ENCODE measurements at regions not wholly inside any gene's neighbourhood (a gene's known extent, or its start where the extent isn't known, plus 50 kb on each side); places are given as distances from the start of the nearest gene placed in this dataset.
"Not testable (repeated sequence)": the region's sequence is repeated elsewhere in the genome, so short reads cannot be mapped to it uniquely, and the experiment has no call there.

- DNase-seq (ENCODE audit: low read depth in 2 of 2), result no peak
These were observed 95.3 kb upstream of the MAGI2 start for GRCh38 chr7:79548727-79549126.

DNA sequence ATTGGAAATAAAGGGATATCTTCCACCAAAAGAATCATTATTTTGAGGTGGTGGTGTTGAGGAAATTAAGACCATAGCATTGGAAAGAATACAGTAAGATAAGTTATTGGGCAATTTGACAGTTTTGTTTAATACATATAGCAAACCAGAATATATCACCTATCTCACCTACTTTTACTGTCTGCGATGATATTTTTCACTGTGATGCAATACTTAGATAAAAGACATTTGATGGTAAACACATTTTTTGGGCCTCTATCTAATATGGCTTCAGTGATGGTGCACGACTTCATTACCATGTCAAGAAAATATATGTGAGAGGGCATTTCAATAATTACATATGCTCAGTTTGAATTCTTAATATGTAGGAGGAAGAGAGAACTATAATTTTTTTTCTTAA is 93.7 kb upstream of the MAGI2 start:
- DNase-seq (ENCODE audit: low read depth in 2 of 2), result no peak

GRCh38 chr7:79540592-79540991 is 87.1 kb upstream of the MAGI2 start:
- DNase-seq (ENCODE audit: low read depth in 2 of 2), result no peak

- no peak for DNase-seq (ENCODE audit: low read depth in 2 of 2)
These were observed 80.7 kb upstream of the MAGI2 start for GRCh38 chr7:79534128-79534527.

- DNase-seq (ENCODE audit: low read depth in 2 of 2), result no peak
These were observed 78.6 kb upstream of the MAGI2 start for GRCh38 chr7:79531905-79532664.

DNA sequence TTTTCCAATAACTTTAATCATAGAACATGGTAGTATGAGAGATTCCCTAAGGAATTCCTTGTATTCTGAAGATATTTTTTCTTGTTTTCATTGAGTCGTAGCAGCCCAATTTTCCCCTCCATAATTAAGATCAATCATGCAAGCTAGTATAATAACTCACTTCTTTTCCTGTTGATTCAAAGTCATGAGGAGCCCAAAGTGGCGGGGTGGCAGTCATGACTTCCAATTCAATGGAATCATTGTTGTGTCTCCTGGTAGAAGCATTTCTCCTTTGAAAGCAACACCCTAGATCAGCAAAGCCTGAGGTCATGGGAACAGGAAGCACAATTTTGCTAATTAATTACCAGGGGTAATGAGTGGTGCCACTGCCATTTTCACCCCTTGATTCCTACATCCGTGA is 77.6 kb upstream of the MAGI2 start:
- no peak for DNase-seq (ENCODE audit: low read depth in 2 of 2)

DNA sequence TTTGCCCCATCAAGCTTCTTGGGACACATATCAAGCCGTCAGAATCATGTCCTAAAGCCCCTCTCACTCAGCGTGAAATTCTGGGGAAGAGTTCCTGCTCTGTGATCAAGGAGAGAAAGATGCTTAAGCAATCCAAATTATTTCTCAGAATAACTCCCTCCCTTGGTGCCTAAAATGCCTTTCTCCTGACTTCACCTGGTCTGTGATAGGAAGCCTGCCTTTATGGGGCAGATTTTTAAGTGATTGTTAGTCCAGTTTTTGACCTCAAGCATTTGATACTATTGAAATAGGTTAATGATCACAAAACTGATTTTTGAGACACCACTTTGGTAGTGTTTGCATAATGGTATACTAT is 76.4 kb upstream of the MAGI2 start:
- DNase-seq (ENCODE audit: low read depth in 2 of 2), result no peak

GRCh38 chr7:79529214-79529880 is 75.9 kb upstream of the MAGI2 start:
- no peak for DNase-seq (ENCODE audit: low read depth in 2 of 2)

GRCh38 chr7:79528421-79528820 is 75.0 kb upstream of the MAGI2 start:
- DNase-seq (ENCODE audit: low read depth in 2 of 2), result no peak

- no peak for DNase-seq (ENCODE audit: low read depth in 2 of 2)
These were observed 70.6 kb upstream of the MAGI2 start for GRCh38 chr7:79524048-79524447.

- DNase-seq (ENCODE audit: low read depth in 2 of 2), result no peak
These were observed 70.0 kb upstream of the MAGI2 start for GRCh38 chr7:79523436-79523835.

GRCh38 chr7:79520543-79520942 is 67.1 kb upstream of the MAGI2 start:
- no peak for DNase-seq (ENCODE audit: low read depth in 2 of 2)

GRCh38 chr7:79515358-79515757 is 61.9 kb upstream of the MAGI2 start:
- no peak for DNase-seq (ENCODE audit: low read depth in 2 of 2)

DNA sequence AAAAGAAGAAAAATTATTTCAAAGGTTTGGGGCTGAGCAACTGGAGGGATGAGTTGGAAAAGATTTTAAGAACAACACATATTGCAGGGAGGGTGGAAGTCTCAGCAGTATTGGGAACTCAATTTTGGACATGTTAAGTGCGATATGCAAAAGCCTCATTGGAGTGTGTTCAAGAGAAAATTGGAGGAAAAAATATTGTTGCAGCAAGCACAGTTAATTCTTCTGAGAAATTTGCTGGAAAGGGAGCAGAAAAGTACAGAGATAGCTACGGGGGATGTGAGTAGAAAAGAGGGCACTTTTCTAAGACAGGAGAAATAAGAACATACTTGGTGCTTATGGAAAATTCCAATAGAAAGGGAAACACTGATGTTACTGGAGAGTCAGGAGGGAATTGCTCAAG is 59.8 kb upstream of the MAGI2 start:
- DNase-seq (ENCODE audit: low read depth in 2 of 2), result no peak

DNA sequence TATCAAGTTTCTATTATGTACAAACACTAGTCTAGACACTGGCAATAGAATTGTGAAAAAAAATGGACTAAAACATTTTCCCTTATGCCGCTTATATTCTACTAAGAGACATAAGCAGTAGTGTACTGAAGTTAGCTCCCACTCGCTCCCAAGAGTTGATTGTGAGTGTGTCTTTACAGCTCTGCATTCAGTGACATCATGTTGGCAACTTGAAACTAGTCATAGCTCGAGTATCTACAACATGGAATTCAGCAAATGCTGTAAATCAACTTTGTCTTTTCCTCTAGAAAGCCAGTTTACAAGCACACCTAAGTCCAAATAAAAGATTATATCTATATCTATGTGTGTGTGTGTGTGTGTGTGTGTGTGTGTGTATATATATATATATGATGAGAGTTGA is 58.8 kb upstream of the MAGI2 start:
- no peak for DNase-seq (ENCODE audit: low read depth in 2 of 2)

- not testable (repeated sequence) for DNase-seq (ENCODE audit: low read depth in 2 of 2)
These were observed 57.6 kb upstream of the MAGI2 start for GRCh38 chr7:79511056-79511455.

GRCh38 chr7:79507131-79507530 is 53.7 kb upstream of the MAGI2 start:
- no peak for DNase-seq (ENCODE audit: low read depth in 2 of 2)

GRCh38 chr7:79506481-79506880 is 53.0 kb upstream of the MAGI2 start:
- DNase-seq (ENCODE audit: low read depth in 2 of 2), result no peak

- DNase-seq (ENCODE audit: low read depth in 2 of 2), result no peak
These were observed 51.3 kb upstream of the MAGI2 start for GRCh38 chr7:79504607-79505389.

Data from stimulated activated CD4-positive, alpha-beta T cell treated with anti-CD3 and anti-CD28 coated beads, Interleukin-1b, Interleukin-23, amount 100 ng/mL, for 4 hours (primary cell).